ENCODE measurements at regions not wholly inside any gene's neighbourhood (a gene's known extent, or its start where the extent isn't known, plus 50 kb on each side); places are given as distances from the start of the nearest gene placed in this dataset.

GRCh38 chr5:89436464-89436863 lies 553.5 kb upstream of the MEF2C start:
- TF ChIP-seq CTCF (IDR thresholded peaks at IDR 0.05) (no peak), POLR2AphosphoS5 (IDR thresholded peaks at IDR 0.05; ENCODE audit: low read depth, low read length) (no peak), REST (IDR thresholded peaks at IDR 0.05; ENCODE audit: insufficient read depth in 1 of 2, low read depth in 2 of 2, low read length in 1 of 2) (no peak), SIN3A (IDR thresholded peaks at IDR 0.05; ENCODE audit: borderline replicate concordance, insufficient read depth, low read depth, low read length) (no peak)
